ENCODE measurements at regions not wholly inside any gene's neighbourhood (a gene's known extent, or its start where the extent isn't known, plus 50 kb on each side); places are given as distances from the start of the nearest gene placed in this dataset.

DNA sequence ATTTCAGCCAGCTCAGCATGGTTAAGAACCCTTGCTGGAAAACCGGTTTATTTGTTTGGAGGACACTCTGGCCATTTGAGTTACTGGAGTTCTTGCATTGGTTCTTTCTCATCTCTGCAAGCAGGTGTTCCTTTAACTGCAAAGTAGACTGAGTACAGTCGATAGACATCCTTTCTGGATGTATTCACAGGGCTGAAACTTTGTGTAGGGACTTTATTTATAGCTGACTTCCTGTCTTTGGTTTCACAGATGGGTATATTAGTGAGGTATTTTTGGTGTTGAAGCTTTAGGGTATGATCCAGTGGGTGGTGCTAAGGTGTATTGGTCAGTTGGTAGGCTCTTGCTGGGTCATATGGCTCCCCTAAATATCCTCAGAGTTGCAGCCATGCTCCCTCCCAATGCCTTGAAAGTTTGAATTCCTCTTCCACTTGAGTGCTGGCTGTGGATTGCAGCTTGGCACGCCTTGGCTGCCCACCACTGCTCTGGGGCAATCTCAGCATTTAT, 666.0 kb upstream of the COX7C start:
- TF ChIP-seq POLR2A (IDR thresholded peaks at IDR 0.05) = no peak
- TF ChIP-seq, protein P1, sequence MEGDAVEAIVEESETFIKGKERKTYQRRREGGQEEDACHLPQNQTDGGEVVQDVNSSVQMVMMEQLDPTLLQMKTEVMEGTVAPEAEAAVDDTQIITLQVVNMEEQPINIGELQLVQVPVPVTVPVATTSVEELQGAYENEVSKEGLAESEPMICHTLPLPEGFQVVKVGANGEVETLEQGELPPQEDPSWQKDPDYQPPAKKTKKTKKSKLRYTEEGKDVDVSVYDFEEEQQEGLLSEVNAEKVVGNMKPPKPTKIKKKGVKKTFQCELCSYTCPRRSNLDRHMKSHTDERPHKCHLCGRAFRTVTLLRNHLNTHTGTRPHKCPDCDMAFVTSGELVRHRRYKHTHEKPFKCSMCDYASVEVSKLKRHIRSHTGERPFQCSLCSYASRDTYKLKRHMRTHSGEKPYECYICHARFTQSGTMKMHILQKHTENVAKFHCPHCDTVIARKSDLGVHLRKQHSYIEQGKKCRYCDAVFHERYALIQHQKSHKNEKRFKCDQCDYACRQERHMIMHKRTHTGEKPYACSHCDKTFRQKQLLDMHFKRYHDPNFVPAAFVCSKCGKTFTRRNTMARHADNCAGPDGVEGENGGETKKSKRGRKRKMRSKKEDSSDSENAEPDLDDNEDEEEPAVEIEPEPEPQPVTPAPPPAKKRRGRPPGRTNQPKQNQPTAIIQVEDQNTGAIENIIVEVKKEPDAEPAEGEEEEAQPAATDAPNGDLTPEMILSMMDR (IDR thresholded peaks at IDR 0.05) = no peak
